ENCODE measurements at regions not wholly inside any gene's neighbourhood (a gene's known extent, or its start where the extent isn't known, plus 50 kb on each side); places are given as distances from the start of the nearest gene placed in this dataset.
"Not testable (repeated sequence)": the region's sequence is repeated elsewhere in the genome, so short reads cannot be mapped to it uniquely, and the experiment has no call there.

- Histone ChIP-seq H3K27me3 (ENCODE audit: control insufficient read depth, insufficient read depth, low read length) (no peaks in the 10 kb centered on the region), H3K9me3 (ENCODE audit: control insufficient read depth in 2 of 3, insufficient read depth in 1 of 3, low read length in 3 of 3) (peaks cover 0 to 3% (median 2%) of the 10 kb centered on the region in 3 donors), H3K27ac (ENCODE audit: low read depth in 2 of 2, low read length in 2 of 2) (no peak overlapping the region), H3K4me3 (ENCODE audit: low read length in 3 of 3) (no peak overlapping the region), H3K9ac (ENCODE audit: low read length in 3 of 3) (no peak overlapping the region), H3K36me3 (ENCODE audit: control insufficient read depth in 2 of 3, insufficient read depth in 3 of 3, low read length in 3 of 3) (no peaks in the 10 kb centered on the region), H3K4me1 (ENCODE audit: control insufficient read depth in 2 of 3, insufficient read depth in 2 of 3, low read depth in 1 of 3, low read length in 3 of 3) (no peaks in the 10 kb centered on the region)
- intact Hi-C loops (cut with DNase I) = no loop called here
- DNase-seq (no peak), FAIRE-seq (no peak)
- TF ChIP-seq, protein P1, sequence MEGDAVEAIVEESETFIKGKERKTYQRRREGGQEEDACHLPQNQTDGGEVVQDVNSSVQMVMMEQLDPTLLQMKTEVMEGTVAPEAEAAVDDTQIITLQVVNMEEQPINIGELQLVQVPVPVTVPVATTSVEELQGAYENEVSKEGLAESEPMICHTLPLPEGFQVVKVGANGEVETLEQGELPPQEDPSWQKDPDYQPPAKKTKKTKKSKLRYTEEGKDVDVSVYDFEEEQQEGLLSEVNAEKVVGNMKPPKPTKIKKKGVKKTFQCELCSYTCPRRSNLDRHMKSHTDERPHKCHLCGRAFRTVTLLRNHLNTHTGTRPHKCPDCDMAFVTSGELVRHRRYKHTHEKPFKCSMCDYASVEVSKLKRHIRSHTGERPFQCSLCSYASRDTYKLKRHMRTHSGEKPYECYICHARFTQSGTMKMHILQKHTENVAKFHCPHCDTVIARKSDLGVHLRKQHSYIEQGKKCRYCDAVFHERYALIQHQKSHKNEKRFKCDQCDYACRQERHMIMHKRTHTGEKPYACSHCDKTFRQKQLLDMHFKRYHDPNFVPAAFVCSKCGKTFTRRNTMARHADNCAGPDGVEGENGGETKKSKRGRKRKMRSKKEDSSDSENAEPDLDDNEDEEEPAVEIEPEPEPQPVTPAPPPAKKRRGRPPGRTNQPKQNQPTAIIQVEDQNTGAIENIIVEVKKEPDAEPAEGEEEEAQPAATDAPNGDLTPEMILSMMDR (IDR thresholded peaks at IDR 0.05; ENCODE audit: borderline replicate concordance, extremely low read depth, insufficient read depth) = no peak
Measured at GRCh38 chr5:51159606-51160005, 223.6 kb upstream of the ISL1 start.

DNA sequence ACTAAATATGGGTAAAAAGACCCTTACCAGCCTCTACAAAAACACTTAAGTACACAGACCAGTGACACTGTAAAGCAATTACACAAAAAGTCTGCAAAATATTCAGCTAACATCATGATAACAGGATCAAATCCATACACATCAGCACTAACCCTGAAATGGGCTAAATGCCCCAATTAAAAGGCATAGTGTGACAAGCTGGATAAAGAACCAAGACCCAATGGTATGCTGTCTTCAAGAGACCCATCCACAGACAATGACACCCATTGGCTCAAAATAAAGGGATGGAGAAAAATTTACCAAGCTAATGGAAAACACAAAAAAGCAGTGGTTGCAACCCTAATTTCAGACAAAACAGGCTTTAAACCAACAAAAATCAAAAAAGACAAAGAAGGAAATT, 221.0 kb upstream of the ISL1 start:
- Histone ChIP-seq H3K4me1 (ENCODE audit: control insufficient read depth in 2 of 3, insufficient read depth in 2 of 3, low read depth in 1 of 3, low read length in 3 of 3) (no peaks in the 10 kb centered on the region), H3K36me3 (ENCODE audit: control insufficient read depth in 2 of 3, insufficient read depth in 3 of 3, low read length in 3 of 3) (no peaks in the 10 kb centered on the region), H3K9me3 (ENCODE audit: control insufficient read depth in 2 of 3, insufficient read depth in 1 of 3, low read length in 3 of 3) (peaks cover 0 to 3% (median 0%) of the 10 kb centered on the region in 3 donors), H3K4me3 (ENCODE audit: low read length in 3 of 3) (no peak overlapping the region), H3K27ac (ENCODE audit: low read depth in 2 of 2, low read length in 2 of 2) (no peak overlapping the region), H3K27me3 (ENCODE audit: control insufficient read depth, insufficient read depth, low read length) (no peaks in the 10 kb centered on the region), H3K9ac (ENCODE audit: low read length in 3 of 3) (no peak overlapping the region)
- DNase-seq (no peak), FAIRE-seq (no peak)
- TF ChIP-seq, protein P1 (IDR thresholded peaks at IDR 0.05; ENCODE audit: borderline replicate concordance, extremely low read depth, insufficient read depth) = no peak
- intact Hi-C loops (cut with DNase I) = no loop called here

DNA sequence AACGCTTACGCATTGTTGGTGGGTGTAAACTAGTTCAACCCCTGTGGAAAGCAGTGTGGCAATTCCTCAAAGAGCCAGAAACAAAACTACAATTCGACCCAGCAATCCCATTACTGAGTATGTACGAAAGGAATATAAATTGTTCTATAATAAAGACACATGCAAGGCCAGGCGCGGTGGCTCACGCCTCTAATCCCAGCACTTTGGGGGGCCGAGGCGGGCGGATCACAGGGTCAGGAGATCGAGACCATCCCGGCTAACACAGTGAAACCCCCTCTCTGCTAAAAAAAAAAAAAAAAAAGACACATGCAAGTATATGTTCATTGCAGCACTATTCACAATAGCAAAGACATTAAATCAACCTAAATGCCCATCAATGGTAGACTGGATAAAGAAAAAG, 217.6 kb upstream of the ISL1 start:
- FAIRE-seq; H3K4me3 ChIP-seq (ENCODE audit: low read length in 3 of 3); H3K9me3 ChIP-seq (ENCODE audit: control insufficient read depth in 2 of 3, insufficient read depth in 1 of 3, low read length in 3 of 3); H3K27me3 ChIP-seq (ENCODE audit: control insufficient read depth, insufficient read depth, low read length); H3K36me3 ChIP-seq (ENCODE audit: control insufficient read depth in 2 of 3, insufficient read depth in 3 of 3, low read length in 3 of 3); H3K27ac ChIP-seq (ENCODE audit: low read depth in 2 of 2, low read length in 2 of 2); intact Hi-C loops (cut with DNase I); DNase-seq; H3K4me1 ChIP-seq (ENCODE audit: control insufficient read depth in 2 of 3, insufficient read depth in 2 of 3, low read depth in 1 of 3, low read length in 3 of 3); H3K9ac ChIP-seq (ENCODE audit: low read length in 3 of 3): not testable (repeated sequence)

- TF ChIP-seq, protein P1 (IDR thresholded peaks at IDR 0.05; ENCODE audit: borderline replicate concordance, extremely low read depth, insufficient read depth) = no peak
- Histone ChIP-seq H3K4me1 (ENCODE audit: control insufficient read depth in 2 of 3, insufficient read depth in 2 of 3, low read depth in 1 of 3, low read length in 3 of 3) (no peaks in the 10 kb centered on the region), H3K27me3 (ENCODE audit: control insufficient read depth, insufficient read depth, low read length) (no peaks in the 10 kb centered on the region), H3K36me3 (ENCODE audit: control insufficient read depth in 2 of 3, insufficient read depth in 3 of 3, low read length in 3 of 3) (no peaks in the 10 kb centered on the region), H3K27ac (ENCODE audit: low read depth in 2 of 2, low read length in 2 of 2) (no peak overlapping the region), H3K9me3 (ENCODE audit: control insufficient read depth in 2 of 3, insufficient read depth in 1 of 3, low read length in 3 of 3) (no peaks in the 10 kb centered on the region), H3K4me3 (ENCODE audit: low read length in 3 of 3) (no peak overlapping the region), H3K9ac (ENCODE audit: low read length in 3 of 3) (no peak overlapping the region)
- FAIRE-seq = no peak
- intact Hi-C loops (cut with DNase I) = no loop called here
- no peak for DNase-seq
Measured at GRCh38 chr5:51172903-51173626, 210.2 kb upstream of the ISL1 start.
